GM18867 (cell line): ENCODE measurements at regions not wholly inside any gene's neighbourhood (a gene's known extent, or its start where the extent isn't known, plus 50 kb on each side); places are given as distances from the start of the nearest gene placed in this dataset.

Source experiments
- ATAC-seq: cut with Tn5 transposase; IDR thresholded peaks from one replicate; pipeline ENCODE4 v1.9.1; 2021; ENCODE audit warnings: mild to moderate bottlenecking, moderate library complexity; ENCODE audit not compliant: unreplicated experiment

DNA sequence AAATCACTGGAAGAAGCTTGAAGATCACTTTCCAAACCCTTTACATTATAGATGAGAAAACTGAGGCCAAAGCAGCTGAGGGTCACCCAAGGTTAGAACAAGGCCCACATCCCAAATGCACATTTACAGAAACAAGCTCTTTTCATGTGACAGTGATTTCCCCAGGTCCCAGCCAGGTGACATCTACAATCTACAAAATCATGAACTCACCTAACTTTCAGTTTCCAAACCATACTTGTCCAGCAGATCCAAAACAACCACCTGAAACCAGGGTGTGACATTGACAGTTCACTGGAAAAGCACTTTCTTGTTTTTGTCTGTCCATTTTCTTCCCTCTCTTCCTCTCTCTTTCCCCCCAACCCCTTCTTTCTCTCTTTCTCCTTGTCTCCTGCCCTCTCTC, 132.2 kb upstream of the PRICKLE2 start:
- ATAC-seq = no peak

DNA sequence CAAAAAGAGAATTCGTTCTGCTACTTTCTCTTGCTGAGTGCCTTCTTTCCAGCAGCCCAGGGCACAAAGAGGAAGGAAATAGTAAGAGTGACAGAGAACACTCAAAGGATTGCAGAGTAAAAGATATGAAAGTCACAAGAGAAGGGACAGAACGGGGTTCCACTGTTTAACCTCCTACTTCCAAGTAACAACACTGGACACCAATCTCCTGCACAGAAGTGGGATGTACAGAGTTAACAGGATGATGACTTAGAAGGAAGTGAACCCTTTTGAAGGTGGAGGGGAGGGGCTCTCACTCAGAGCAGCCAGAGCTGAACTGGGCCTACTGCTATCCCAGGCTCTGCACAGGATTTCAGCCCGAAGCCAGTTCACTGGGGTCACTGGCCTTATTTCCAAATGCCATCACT, 130.1 kb upstream of the PRICKLE2 start:
- ATAC-seq = no peak

DNA sequence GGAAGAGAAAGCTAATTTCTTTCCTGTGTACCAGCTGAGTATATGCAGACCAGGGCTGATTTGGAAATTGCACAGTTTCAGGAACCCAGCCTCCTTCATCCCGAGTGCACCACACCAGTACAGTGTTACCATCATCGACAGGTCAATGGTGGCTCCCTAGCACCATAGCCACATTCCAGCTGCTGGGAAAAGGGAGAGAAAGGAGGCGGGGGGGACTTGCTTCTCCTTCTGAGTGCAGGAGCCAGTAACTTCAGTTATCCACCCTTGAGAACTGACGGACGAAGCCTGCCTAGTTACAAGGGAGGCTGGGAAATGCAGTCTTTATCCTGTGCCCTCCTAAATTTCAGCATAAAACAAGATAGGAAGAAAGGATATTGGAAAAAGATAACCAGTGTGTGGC, 129.7 kb upstream of the PRICKLE2 start:
- no peak for ATAC-seq

DNA sequence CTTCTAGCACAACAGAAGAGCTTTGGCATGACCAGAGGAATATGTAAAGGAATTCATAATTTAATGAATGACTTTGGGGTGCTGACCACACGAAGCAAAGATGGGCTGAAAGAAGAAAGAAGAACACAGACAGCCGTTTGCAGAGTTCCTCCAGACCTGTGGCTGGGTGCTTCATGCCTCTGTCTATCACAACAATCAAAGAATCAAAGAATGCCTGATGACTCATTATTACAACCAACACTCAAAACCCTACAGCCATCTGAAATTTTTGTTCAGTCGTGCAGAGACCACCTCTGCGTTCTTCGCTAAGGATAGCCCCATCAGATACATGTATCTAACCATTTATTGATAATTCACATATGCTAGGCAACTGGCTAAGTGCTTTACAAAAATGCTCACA, 129.0 kb upstream of the PRICKLE2 start:
- no peak for ATAC-seq

DNA sequence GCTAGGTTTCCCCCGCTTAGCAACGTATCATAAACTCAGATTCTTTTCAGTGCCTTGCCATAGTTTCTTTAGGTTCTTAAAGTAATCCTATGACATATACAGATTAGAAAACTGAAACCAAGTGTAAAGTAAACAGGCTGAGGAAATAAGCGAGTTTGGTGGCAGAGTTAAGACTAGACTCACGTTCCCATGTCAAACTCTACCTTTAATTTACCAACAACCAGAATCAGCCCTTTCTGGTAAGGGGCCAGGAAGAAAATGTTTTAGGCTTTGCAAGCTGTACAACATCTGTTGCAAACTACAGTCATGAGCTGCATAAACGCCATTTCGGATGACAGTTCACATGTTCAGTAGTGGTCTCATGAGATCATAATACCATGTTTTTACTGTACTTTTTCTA, 128.0 kb upstream of the PRICKLE2 start:
- no peak for ATAC-seq

DNA sequence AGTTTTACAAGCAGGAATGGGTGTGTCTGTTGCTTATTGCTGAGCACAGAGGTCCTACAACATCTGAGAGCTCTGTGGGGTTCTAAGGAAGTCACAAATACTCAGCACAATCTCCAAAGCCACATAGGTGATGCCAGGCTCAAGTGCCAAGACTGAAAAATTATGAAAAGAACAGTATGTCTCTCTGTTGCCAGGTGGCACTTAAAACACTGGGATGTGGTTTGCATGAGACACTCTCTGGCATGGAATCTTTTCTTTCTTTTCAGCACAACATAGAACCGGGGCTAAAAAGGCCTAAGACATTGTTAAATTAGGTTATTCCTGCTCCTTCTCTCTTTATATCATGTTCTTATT, 127.3 kb upstream of the PRICKLE2 start:
- ATAC-seq = no peak

DNA sequence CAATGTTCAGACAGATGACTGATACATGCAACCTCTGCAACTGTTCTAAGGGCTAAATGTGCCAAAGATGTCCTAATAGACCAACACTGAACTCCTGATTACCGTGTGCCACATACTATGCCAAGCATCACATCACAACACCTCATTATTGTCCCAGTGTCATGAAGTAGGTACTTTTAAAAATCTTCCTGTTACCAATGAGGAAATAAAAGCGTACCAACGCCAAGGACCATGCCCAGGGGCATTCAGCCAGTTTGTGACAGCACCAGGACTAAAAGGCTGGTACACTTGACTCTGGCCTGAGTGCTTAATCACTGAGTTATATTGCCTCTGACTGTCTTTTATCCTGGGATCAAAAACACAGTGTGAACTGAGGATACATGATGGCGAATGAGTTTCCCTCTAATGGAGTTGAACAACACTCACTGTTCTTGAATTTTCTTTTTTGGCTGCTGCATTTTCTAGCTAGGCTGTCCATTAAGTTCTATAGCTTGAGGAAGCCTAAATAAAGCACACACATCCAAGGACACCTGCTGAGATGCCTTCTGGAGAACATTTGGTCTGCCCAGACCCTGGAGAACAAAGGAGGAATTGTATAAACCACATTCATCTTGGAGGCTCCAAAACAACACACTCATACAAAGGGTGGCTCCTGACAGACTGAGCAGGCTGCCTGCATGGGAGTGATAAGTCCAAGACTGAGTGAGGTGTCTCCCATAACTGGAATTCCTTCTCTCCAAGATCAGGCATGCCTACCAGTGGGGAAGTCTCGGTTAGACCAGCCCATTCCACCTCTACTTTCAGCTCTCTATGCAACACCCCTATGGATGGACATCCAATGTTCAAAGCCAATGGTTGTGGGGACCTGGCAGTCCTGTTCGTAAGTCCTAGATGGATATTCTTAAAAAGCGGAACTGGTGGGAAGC, 126.7 kb upstream of the PRICKLE2 start:
- ATAC-seq = no peak

DNA sequence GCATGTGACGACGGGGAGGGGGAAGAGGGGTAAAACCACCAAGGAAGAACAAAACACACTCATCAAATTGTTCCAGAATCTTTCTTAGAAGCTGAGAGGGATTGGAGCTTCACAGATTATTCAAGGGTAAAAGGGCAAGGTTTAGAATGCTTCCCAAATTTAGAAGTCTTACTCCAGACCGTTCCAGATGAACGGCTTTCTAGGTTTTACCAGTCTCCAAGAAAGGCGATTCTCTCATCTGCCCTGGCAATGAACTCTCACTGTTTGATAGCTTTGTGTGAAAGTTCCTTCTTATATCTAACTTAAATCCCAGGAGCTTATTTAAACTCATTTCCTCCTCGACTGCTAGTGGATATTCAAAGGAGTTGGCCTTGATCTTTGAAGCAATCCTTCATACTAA, 124.3 kb upstream of the PRICKLE2 start:
- no peak for ATAC-seq

DNA sequence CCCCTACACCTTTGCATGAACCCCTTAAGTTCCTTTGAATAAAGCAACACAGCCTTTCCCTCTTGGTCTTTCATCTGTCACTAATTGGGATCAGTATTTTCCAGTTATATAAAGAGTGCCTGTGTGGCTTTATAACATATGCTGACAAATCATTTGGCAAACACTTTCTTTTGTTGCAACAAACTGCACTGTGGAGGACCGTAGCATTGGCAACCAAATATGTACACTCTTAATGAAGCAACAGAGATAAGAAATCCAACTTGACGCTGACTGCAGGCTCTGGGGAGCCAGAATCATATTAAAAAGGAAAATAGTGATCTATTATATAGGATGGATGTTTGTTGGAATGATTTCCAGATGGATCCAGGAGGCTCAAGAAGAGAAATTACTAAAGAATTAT, 120.1 kb upstream of the PRICKLE2 start:
- ATAC-seq = no peak

DNA sequence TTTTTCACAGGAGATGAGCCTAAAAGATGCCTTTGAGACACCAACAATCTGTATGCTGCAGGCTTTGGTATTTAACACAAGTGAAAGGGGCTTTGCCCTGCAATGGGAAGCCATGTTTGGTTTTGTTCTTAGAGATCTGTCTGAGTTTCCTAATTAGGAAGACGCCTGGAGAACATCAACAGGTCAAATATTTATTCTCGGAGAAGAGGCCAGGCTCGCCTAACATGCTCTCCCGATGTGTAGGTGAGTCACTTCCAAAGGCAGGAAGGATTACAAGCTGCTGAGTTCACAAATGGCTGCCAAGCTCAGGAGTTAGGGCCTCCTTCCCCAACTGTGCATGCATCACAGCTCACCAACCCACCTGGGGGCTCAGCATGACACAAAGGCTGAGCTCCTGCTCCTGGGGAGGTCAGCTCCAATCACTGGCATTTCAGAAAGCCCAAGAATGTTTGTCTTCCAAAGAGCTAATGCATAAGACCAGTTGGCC, 119.5 kb upstream of the PRICKLE2 start:
- ATAC-seq = no peak

DNA sequence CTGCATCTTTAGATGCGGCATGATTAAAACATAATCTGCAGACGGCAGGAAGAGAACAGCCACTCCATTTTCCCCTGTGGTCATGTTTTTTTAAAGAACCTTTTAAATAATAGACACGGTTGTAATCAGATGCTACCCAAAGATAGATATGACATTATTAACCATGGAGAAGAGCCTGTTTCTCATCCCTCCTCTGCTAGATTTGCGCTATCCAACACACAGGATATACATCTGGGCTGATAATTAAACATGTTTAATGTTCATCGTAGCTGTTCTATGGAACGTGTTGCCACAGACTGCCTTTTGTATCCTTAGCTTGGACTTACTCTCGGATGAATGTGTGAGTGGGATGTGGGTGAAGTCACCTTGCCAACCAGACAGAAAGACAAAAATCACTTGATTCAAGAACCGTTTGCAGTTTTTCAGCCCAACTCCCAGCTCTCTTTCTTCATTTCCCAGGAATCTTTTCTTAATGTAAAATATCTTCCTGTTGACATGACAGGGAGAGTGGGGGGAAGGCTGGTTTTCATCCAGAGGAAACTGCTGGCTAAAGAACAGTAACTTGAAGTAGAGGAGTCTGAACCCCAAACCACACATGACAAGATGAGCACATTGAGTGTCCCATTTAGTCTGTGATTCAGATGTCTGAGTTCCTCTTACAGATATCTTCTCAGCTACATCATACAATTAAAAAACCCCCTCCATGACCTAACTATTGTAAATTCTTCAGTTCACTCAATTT, 118.6 kb upstream of the PRICKLE2 start:
- no peak for ATAC-seq

DNA sequence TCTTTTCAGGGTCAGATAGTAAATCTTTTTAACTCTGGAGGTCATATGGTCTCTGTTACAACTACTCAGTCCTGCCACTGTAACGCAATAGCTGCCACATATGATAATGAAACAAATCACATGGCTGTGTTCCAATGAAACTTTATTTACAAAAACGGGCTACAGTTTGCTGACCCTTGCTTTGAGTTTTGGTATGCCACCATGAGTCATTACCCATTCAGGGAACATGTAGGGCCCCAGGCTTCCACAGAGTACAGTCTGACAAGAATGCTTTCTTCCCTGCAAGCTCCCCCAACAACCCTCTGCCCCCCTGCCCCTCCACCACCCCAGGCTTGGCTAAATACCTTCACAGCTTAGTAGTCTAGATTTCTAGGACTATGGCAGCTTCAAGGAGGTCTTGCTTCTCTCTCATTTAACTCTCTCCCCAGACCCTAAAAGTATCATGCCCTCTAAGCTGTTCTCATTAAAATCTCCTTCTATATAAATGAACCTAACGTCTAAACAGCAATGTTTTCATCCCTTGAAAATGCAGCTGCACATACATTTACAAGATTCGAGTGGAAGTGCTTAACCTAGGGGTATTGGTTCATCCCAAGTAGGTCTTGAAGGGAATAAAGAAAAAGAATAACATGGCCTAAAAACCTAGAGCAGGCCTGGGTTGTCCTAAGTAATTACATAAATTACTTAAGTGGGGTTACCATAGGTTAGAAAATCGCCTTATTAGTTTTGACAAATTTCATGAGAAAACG, 117.8 kb upstream of the PRICKLE2 start:
- ATAC-seq = no peak

DNA sequence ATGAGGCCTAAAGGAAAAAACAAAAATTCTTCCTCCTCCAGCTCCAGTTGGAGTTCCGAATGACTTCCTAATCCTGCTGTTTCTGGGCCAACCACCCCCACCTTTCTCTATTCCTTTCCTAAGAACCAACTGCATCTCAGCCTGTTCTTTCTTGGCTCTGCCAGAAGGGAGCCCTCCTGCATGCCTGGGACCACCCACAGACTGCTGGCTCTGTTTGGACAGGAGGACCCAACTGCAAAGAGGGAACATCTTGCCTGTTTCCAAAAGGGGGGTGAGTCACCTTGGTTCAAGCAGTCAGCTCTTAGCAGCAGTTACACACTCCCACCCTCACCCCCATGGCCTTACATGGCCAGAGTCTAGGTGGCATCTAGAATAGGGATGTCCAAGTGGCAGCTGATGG, 116.0 kb upstream of the PRICKLE2 start:
- ATAC-seq = no peak

DNA sequence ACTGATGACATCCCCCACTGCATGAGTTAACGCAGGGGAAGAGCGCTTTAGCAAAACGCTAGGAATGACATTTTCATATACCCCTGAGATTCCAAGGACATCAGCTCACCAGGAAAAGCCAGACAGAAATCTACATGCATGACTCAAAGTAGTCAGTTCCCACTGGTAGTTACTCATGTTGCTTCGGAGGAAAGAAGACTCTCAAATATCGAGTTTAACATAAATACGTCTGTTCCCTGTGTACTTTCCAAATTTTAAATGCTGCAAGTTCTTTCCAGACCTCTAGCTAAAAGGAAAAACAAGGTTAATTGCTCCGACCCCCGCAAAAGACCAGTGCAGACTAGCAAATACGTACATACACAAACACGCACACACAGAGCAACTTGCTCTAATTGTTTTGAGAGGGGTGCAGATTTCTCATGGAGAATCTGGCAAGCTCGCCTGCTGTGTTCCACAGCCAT, 115.4 kb upstream of the PRICKLE2 start:
- ATAC-seq = no peak

DNA sequence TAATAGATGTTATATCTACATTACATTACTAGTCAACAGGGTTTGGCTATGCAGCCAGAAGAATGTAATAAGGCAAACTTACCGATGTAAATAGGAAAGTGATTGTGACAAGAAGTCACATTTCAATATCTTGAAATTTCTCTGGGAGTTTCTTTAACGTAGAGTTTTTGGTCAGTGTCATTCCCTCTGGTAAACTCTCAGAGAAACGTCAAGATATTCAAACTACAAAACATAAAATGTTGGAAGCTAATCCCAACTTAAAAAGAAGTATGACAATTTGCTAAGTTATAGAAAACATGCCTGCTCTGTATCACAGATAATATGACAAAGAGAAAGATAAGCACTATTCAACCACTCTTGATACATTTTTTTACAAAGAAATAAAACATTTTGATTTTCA, 111.2 kb upstream of the PRICKLE2 start:
- ATAC-seq = no peak

DNA sequence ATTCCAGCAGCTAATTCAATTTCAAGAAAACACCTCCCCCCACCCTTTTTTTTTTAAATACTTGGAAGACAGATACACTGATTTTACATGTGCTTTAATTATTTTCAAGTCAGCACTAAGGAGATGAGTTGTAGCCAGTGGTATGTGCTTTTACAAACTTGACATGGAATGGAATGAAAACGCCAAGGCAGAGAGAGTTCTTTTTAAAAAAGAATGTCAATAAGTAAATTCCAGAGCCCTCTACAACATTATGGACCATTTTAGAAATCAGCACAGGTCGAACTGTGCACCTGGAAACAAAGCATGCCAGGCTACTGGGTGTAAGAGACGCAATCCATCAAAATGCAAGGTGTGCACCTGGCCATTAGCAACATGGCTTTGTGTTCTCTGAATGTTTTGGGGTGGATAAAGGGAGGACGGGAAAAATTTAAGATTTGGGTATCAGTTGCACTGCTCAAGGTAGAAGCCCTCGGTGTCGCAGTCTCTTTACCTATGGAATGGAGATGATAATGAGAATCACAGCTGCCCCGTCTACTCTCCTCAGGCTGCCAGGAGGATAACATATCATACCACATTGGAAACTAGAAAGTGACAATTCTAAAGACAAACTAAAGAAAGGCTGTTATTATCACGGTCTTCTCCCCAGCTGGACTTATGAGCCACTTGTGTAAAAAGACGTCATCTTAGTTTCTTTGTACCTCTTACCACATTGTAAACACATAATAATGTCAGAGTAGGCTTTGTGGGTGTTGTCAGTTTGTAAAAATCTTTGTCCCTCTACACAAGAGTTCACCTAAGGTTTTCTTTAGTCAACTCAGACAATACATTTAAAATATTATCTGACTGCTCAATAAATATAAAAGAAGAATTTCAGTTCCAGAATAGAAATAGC, 107.4 kb upstream of the PRICKLE2 start:
- ATAC-seq = no peak

DNA sequence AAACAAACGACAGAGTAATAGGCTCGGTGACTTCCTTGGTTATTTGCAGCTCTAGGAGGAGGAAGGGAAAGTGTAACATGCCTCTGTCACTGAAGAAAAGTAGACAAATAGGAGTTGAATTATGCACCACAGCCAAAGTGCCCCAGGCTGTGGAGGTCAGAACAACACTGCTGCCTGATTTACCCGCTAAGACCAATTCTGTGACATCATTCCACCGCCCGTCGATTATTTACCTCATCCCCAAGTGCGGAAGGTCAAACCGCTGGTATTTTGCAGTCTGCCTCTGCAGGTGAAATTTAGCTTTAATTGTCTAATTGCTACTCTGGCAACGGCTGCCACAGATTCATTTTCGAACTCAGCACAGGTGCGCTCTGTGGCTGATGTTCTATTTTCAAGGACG, 106.3 kb upstream of the PRICKLE2 start:
- no peak for ATAC-seq

DNA sequence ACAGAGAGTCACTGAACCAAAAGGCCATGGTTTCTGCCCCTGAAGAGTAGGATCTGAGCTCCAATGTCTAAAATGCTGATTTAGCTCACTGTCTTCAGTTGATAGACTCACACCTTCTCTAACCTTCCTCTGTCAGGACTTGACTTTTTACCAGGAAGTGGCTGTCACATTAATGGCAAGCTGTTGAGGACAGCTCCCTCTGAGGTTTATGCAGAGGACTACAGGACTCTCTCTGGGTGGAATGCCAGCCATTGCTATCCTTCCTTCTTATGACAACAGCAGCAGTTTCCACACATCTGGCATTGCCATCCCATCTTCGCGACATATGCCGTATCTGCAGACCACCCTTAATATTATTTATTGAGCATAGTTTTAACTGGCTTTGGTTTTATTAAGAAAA, 103.8 kb upstream of the PRICKLE2 start:
- no peak for ATAC-seq

DNA sequence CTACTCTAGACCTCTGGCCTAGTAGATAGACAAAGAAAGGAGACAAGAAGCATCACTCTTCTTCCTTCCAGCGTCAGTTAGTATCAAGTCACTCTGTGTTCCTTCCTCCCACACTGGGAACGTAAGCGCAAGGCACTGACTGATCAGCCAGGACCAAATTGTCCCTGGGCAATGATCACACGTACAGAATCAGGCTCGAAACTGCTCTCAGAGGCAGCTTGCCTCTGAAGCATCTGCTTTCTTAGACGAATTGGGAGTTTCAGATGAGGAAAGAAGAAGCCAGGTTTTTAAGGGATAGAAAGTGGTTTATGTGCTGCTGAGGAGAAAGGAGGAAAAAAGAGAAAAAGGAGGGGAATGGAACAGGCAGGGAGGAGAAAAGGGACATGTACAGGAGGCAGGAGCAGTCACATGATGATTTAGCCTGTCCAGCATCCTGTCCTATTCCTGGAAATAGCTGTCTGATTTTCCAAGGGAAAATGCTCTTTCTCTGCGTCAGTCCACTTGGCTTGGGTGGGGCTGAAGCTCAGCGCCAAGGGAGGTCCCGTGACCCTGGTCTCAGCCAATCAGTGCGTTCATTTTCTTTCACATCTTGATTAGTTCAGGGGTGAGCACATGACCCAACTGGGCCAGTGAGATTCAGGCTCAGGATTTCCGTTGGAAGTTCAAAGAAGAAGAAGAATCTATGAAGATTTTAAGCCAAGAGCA, 102.0 kb upstream of the PRICKLE2 start:
- ATAC-seq = no peak

DNA sequence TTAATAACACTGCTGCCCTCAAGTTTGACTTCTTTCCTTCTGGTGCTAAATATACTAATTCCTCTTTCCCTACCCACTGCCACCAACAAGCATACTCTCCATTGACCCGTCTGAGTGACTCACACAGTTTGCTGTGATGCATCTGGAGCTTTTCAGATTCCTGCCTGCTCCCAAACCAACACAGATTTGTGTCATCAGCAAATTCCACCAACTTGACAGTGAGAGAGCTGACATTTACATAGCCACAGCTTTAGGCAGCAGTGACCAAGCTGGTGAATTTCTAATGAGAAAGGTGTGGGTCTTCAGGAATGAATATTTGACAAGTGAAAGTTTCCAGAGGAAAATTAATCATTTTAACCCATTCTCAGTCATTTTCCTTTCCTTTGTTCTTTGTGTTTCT, 96.5 kb upstream of the PRICKLE2 start:
- ATAC-seq = no peak
